ENCODE measurements at regions not wholly inside any gene's neighbourhood (a gene's known extent, or its start where the extent isn't known, plus 50 kb on each side); places are given as distances from the start of the nearest gene placed in this dataset.

GRCh38 chr5:3511934-3512333, 83.7 kb upstream of the IRX1 start:
- no peak for TF ChIP-seq CTCF (IDR thresholded peaks at IDR 0.05)
- no peak for TF ChIP-seq POLR2A (IDR thresholded peaks at IDR 0.05)
- no peak for TF ChIP-seq POLR2AphosphoS5 (IDR thresholded peaks at IDR 0.05)
- no peak for TF ChIP-seq EP300 (IDR thresholded peaks at IDR 0.05)
